HepG2 (cell line): ENCODE measurements at regions not wholly inside any gene's neighbourhood (a gene's known extent, or its start where the extent isn't known, plus 50 kb on each side); places are given as distances from the start of the nearest gene placed in this dataset.

Source experiments
- ATAC-seq: fragments of 200-7000 bp; cut with Tn5 transposase; 3 replicates; pipeline ENCODE4 v1.9.1; 2020; ENCODE audit warnings: mild to moderate bottlenecking, moderate library complexity
- BruUV-seq: library from RNA; stranded (reverse); fragments of 400-500 nt; replicated peaks from 2 replicates; lab custom pipeline; 2021; lab: Mats Ljungman, UMichigan
- CTCF ChIA-PET: fragments of 300-600 bp; formaldehyde crosslinking; extraction: SDS; loops from one replicate; lab custom pipeline; 2021; ENCODE audit warnings: low total read pairs, inconsistent platforms, low intra/inter-chr PET ratio; lab: Yijun Ruan, JAX
- POLR2A ChIA-PET: fragments of 350-600 bp; sonication (Branson Sonifier 250); formaldehyde crosslinking; loops from one replicate; lab custom pipeline; 2020; ENCODE audit warnings: antibody characterized with exemption, inconsistent platforms; lab: Yijun Ruan, JAX
- DNase-seq: peaks from one replicate; pipeline ENCODE4 v3.0.0-alpha.2; 2015; ENCODE audit warnings: low spot score
- FAIRE-seq: peaks from 3 replicates; lab custom pipeline; 2011; peaks lifted over from hg19 to GRCh38; lab: Jason Lieb, UNC
- H2AFZ ChIP-seq: one replicate; pipeline ENCODE4 v1.6.1; 2011; ENCODE audit warnings: low read length, inconsistent platforms
- H3K27ac ChIP-seq: fragments of 300-600 bp; 3 replicates; pipeline ENCODE4 v1.8.0; 2011; ENCODE audit warnings: mixed run types, mild to moderate bottlenecking, mixed read lengths, low read length, inconsistent platforms; ENCODE audit not compliant: insufficient read depth; ENCODE audit errors: extremely low read length
- H3K27me3 ChIP-seq, 2 experiments: fragments of 200-600 bp in 1 of 2; 2 replicates in 1 of 2; 3 replicates in 1 of 2; pipeline versions ENCODE4 v1.6.0 to v1.8.0; 2011; ENCODE audit warnings: low read length in 2 of 2, mild to moderate bottlenecking in 2 of 2, moderate library complexity in 2 of 2, inconsistent platforms in 1 of 2; ENCODE audit not compliant: insufficient read depth in 2 of 2, control insufficient read depth in 1 of 2
- H3K36me3 ChIP-seq, 2 experiments: fragments of 200-600 bp in 1 of 2; replicated peaks in 1 of 2; 2 replicates in 1 of 2; 3 replicates in 1 of 2; pipeline versions ENCODE4 v1.5.1 to v1.8.0; 2011; ENCODE audit warnings: low read length in 2 of 2, inconsistent platforms in 1 of 2; ENCODE audit not compliant: insufficient read depth in 2 of 2, control insufficient read depth in 1 of 2
- H3K4me1 ChIP-seq: 2 replicates; pipeline ENCODE4 v1.5.1; 2012; ENCODE audit warnings: low read length, inconsistent platforms; ENCODE audit not compliant: insufficient read depth
- H3K4me2 ChIP-seq: 2 replicates; pipeline ENCODE4 v1.6.0; 2011; ENCODE audit warnings: low read depth, low read length, inconsistent platforms
- H3K4me3 ChIP-seq, 3 experiments: fragments of 200-600 bp in 1 of 3; sonication (generic), shearing (Covaris generic) in 1 of 3; replicated peaks in 1 of 3; 2 replicates each; pipeline ENCODE4 v1.5.1; 2011 to 2016; ENCODE audit warnings: low read length in 3 of 3, inconsistent platforms in 2 of 3, low read depth in 2 of 3, mild to moderate bottlenecking in 2 of 3, control low read depth in 1 of 3, mixed read lengths in 1 of 3; ENCODE audit not compliant: insufficient read depth in 1 of 3
- H3K79me2 ChIP-seq: one replicate; pipeline ENCODE4 v1.6.1; 2011; ENCODE audit warnings: low read length, inconsistent platforms; ENCODE audit not compliant: insufficient read depth
- H3K9ac ChIP-seq: 2 replicates; pipeline ENCODE4 v1.6.0; 2011; ENCODE audit warnings: mild to moderate bottlenecking, low read depth, low read length, inconsistent platforms; ENCODE audit not compliant: insufficient read depth
- H3K9me3 ChIP-seq: 2 replicates; pipeline ENCODE4 v1.5.1; 2012; ENCODE audit warnings: mild to moderate bottlenecking, low read length
- H4K20me1 ChIP-seq: 2 replicates; pipeline ENCODE4 v1.6.0; 2011; ENCODE audit warnings: inconsistent platforms, mild to moderate bottlenecking, low read length, moderate library complexity; ENCODE audit not compliant: insufficient read depth
- ATF1 ChIP-seq: IDR thresholded peaks from 2 replicates; pipeline ENCODE4 v1.6.1; 2016; ENCODE audit warnings: mild to moderate bottlenecking, control low read depth
- EP300 ChIP-seq, 3 experiments: sonication (generic) in 1 of 3; formaldehyde crosslinking in 1 of 3; IDR thresholded peaks; 2 replicates each; pipeline versions ENCODE4 v1.5.1 to v1.6.1; 2011 to 2020; ENCODE audit warnings: low read depth in 2 of 3, low read length in 2 of 3, borderline replicate concordance in 1 of 3, improper control_type of control experiment in 1 of 3, mild to moderate bottlenecking in 1 of 3, missing genetic modification reagents in 1 of 3, moderate library complexity in 1 of 3
- PCBP2 ChIP-seq: fragments of 200-400 bp; formaldehyde crosslinking; optimal IDR thresholded peaks from 2 replicates; pipeline ENCODE3; 2018; ENCODE audit warnings: low read length, low read depth; ENCODE audit not compliant: poor library complexity, severe bottlenecking
- RNF2 ChIP-seq: fragments of 450-650 bp; conservative IDR thresholded peaks from 2 replicates; pipeline ENCODE4 v1.6.1; 2016; ENCODE audit warnings: low read depth
- SATB2 ChIP-seq: sonication (generic); formaldehyde crosslinking; IDR thresholded peaks from 2 replicates; pipeline ENCODE4 v1.5.0; 2020; ENCODE audit warnings: missing genetic modification reagents
- SP140L ChIP-seq: sonication (generic); formaldehyde crosslinking; IDR thresholded peaks from 2 replicates; pipeline ENCODE4 v1.4.0; 2020; ENCODE audit warnings: missing genetic modification reagents, borderline replicate concordance
- ZBTB7A ChIP-seq: sonication (generic); formaldehyde crosslinking; IDR thresholded peaks from 2 replicates; pipeline ENCODE4 v1.8.0; 2022; ENCODE audit warnings: mild to moderate bottlenecking, missing genetic modification reagents
- ZNF17 ChIP-seq: sonication (generic); formaldehyde crosslinking; IDR thresholded peaks from 2 replicates; pipeline ENCODE4 v1.5.0; 2020; ENCODE audit warnings: mild to moderate bottlenecking, missing genetic modification reagents
- ZNF235 ChIP-seq: sonication (generic); formaldehyde crosslinking; IDR thresholded peaks from 2 replicates; pipeline ENCODE4 v1.8.1; 2023; ENCODE audit warnings: mild to moderate bottlenecking, missing genetic modification reagents, borderline replicate concordance
- ZNF550 ChIP-seq: sonication (generic); formaldehyde crosslinking; IDR thresholded peaks from 2 replicates; pipeline ENCODE4 v1.4.0; 2020; ENCODE audit warnings: mild to moderate bottlenecking, missing genetic modification reagents, borderline replicate concordance
- ZNF615 ChIP-seq: sonication (generic); formaldehyde crosslinking; IDR thresholded peaks from 2 replicates; pipeline ENCODE4 v1.5.0; 2020; ENCODE audit warnings: mild to moderate bottlenecking, missing genetic modification reagents, borderline replicate concordance
- ZNF737 ChIP-seq: sonication (generic); formaldehyde crosslinking; IDR thresholded peaks from 2 replicates; pipeline ENCODE4 v1.5.0; 2020; ENCODE audit warnings: missing genetic modification reagents, mild to moderate bottlenecking, borderline replicate concordance
- WGBS: methylation state at CpG from one replicate; pipeline ENCODE4 v1.1.6; 2017; ENCODE audit warnings: low lambda C conversion rate; 5-methylcytosine and 5-hydroxymethylcytosine counted together
- in situ Hi-C: cut with HindIII; loops from 2 replicates; pipeline ENCODE4 v1.10.0; 2017; ENCODE audit warnings: low pct_unique_long_range_greater_than_20kb; ENCODE audit not compliant: extremely low pct_ligation_motif_present
- intact Hi-C: fragments of 100-400 bp; cut with micrococcal nuclease; formaldehyde crosslinking; loops from one replicate; pipeline ENCODE4 v1.10.0; 2022; ENCODE audit not compliant: unreplicated experiment
- TF ChIP-seq, protein P1 (sequence below): sonication (generic); formaldehyde crosslinking; IDR thresholded peaks from 2 replicates; pipeline ENCODE4 v1.5.0; 2020; ENCODE audit warnings: mild to moderate bottlenecking, missing genetic modification reagents
- TF ChIP-seq, protein P2 (sequence below): sonication (generic); formaldehyde crosslinking; IDR thresholded peaks from 2 replicates; pipeline ENCODE4 v1.4.0; 2020; ENCODE audit warnings: missing genetic modification reagents, borderline replicate concordance

DNA sequence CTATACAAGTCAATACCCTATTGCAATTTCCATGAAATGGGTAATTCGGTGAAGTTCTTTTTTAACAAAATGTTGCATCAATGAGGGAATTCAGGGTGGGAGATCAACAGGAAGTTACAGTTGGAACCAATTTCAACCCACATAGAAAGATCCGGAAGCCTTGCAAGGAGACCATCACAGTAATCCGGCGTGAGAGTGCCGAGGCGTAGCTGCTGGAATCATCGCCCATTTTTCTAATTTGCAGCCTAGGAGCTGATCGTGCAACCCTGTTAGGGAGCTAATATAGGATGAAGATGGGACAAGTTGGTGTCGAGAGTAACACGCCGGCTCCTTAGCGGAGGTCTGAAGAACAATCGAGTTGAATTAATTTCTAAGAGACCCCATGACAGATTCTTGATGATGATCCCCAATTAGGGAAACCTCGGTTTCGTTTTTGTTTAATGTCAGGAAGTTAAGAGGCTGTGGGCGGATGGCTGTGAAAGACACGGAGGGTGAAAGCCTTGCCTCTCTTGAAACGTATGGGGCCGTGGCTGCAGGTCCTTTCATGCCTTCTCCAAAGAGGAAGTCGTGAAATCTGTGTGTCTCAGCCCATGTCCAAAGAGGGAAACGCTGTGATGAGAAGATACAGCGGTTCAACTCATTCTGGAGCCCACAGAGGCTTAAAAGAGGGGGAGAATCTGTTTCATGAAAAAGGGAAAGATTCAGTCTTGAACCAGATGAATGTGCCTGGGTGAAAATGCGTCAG, 51.2 kb upstream of the CARD11 start:
- no peaks in the 10 kb centered on the region for H3K9me3 ChIP-seq
- in situ Hi-C loops, result no loop called here
- H3K4me2 ChIP-seq, result no peak overlapping the region
- CTCF ChIA-PET, result no interaction called here
- no peak overlapping the region for H3K4me3 ChIP-seq
- no TSS peak for BruUV-seq
- DNase-seq (no peak), ATAC-seq (no peak), FAIRE-seq (no peak)
- H3K36me3 ChIP-seq, result no peaks in the 10 kb centered on the region
- H2AFZ ChIP-seq, result no peak overlapping the region
- TF ChIP-seq ZBTB7A (CRISPR knock-in tag), result no peak
- TF ChIP-seq ZNF615 (CRISPR knock-in tag), result no peak
- TF ChIP-seq SATB2 (CRISPR knock-in tag), result no peak
- H3K9ac ChIP-seq, result no peak overlapping the region
- intact Hi-C loops, result no loop called here
- POLR2A ChIA-PET, result no interaction called here
- no peaks in the 10 kb centered on the region for H3K79me2 ChIP-seq
- H3K4me1 ChIP-seq, result no peaks in the 10 kb centered on the region
- H4K20me1 ChIP-seq, result no peaks in the 10 kb centered on the region
- peaks cover 0 to 3% of the 10 kb centered on the region in 2 experiments; a peak in 1 of 5 replicates for H3K27me3 ChIP-seq
- WGBS, result 53% methylated on average over 23 of the region's 23 CpGs
- no peak overlapping the region for H3K27ac ChIP-seq

DNA sequence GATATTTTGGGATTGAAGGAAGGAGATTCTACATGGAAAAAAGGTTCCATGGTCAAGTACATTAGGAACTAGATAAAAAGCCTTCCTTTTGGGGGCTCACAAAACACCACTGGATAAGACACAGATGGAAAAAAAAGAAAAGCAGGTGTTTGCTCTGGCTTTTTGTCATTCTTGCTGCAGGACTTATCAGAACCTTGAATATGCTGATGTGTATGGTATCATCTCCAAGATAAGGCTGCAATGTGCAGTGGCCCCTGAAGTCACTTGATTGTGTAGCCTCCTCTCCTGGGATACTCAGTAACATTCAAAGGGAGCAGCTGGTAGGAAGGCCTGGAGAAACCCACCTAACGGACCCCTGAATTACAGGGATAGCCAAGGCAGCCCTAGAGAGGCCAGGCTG, 54.1 kb upstream of the CARD11 start:
- 17% methylated on average over 1 of the region's 1 CpG for WGBS
- Histone ChIP-seq H3K4me3 (no peak overlapping the region), H3K4me2 (no peak overlapping the region), H2AFZ (no peak overlapping the region), H3K9me3 (no peaks in the 10 kb centered on the region), H3K79me2 (no peaks in the 10 kb centered on the region), H3K36me3 (no peaks in the 10 kb centered on the region), H4K20me1 (no peaks in the 10 kb centered on the region), H3K27ac (no peak overlapping the region), H3K9ac (no peak overlapping the region), H3K27me3 (peaks cover 1 to 11% of the 10 kb centered on the region in 2 experiments; a peak in 2 of 5 replicates), H3K4me1 (no peaks in the 10 kb centered on the region)
- intact Hi-C loops, result no loop called here
- FAIRE-seq, result no peak
- ChIA-PET CTCF (no interaction called here), POLR2A (no interaction called here)
- ATAC-seq, result no peak
- BruUV-seq, result no TSS peak
- in situ Hi-C loops, result no loop called here
- no peak for DNase-seq
- TF ChIP-seq PCBP2 (no peak), RNF2 (no peak), ZNF235 (CRISPR knock-in tag) (no peak), SP140L (CRISPR knock-in tag) (no peak), ZNF737 (CRISPR knock-in tag) (no peak), EP300 (IDR thresholded peaks at IDR 0.05; ENCODE audit: low read depth in 2 of 2, low read length in 2 of 2) (no peak), EP300 (CRISPR knock-in tag; IDR thresholded peaks at IDR 0.05; ENCODE audit: borderline replicate concordance) (no peak), ZNF17 (CRISPR knock-in tag) (no peak), ATF1 (CRISPR knock-in tag) (no peak), ZNF550 (no peak)
- TF ChIP-seq, protein P1, sequence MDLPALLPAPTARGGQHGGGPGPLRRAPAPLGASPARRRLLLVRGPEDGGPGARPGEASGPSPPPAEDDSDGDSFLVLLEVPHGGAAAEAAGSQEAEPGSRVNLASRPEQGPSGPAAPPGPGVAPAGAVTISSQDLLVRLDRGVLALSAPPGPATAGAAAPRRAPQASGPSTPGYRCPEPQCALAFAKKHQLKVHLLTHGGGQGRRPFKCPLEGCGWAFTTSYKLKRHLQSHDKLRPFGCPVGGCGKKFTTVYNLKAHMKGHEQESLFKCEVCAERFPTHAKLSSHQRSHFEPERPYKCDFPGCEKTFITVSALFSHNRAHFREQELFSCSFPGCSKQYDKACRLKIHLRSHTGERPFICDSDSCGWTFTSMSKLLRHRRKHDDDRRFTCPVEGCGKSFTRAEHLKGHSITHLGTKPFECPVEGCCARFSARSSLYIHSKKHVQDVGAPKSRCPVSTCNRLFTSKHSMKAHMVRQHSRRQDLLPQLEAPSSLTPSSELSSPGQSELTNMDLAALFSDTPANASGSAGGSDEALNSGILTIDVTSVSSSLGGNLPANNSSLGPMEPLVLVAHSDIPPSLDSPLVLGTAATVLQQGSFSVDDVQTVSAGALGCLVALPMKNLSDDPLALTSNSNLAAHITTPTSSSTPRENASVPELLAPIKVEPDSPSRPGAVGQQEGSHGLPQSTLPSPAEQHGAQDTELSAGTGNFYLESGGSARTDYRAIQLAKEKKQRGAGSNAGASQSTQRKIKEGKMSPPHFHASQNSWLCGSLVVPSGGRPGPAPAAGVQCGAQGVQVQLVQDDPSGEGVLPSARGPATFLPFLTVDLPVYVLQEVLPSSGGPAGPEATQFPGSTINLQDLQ, result no peak
- TF ChIP-seq, protein P2, sequence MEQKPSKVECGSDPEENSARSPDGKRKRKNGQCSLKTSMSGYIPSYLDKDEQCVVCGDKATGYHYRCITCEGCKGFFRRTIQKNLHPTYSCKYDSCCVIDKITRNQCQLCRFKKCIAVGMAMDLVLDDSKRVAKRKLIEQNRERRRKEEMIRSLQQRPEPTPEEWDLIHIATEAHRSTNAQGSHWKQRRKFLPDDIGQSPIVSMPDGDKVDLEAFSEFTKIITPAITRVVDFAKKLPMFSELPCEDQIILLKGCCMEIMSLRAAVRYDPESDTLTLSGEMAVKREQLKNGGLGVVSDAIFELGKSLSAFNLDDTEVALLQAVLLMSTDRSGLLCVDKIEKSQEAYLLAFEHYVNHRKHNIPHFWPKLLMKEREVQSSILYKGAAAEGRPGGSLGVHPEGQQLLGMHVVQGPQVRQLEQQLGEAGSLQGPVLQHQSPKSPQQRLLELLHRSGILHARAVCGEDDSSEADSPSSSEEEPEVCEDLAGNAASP (CRISPR knock-in tag), result no peak
